HG03045 (cell line): ENCODE measurements at regions not wholly inside any gene's neighbourhood (a gene's known extent, or its start where the extent isn't known, plus 50 kb on each side); places are given as distances from the start of the nearest gene placed in this dataset.
A peak's percentile ranks its signal among the peaks of the same experiment; 100 is the strongest.
"Not testable (repeated sequence)": the region's sequence is repeated elsewhere in the genome, so short reads cannot be mapped to it uniquely, and the experiment has no call there.

Experiments
- ATAC-seq: cut with Tn5 transposase; IDR thresholded peaks from one replicate; pipeline ENCODE4 v1.9.1; 2021; ENCODE audit warnings: mild to moderate bottlenecking, moderate library complexity; ENCODE audit not compliant: unreplicated experiment

DNA sequence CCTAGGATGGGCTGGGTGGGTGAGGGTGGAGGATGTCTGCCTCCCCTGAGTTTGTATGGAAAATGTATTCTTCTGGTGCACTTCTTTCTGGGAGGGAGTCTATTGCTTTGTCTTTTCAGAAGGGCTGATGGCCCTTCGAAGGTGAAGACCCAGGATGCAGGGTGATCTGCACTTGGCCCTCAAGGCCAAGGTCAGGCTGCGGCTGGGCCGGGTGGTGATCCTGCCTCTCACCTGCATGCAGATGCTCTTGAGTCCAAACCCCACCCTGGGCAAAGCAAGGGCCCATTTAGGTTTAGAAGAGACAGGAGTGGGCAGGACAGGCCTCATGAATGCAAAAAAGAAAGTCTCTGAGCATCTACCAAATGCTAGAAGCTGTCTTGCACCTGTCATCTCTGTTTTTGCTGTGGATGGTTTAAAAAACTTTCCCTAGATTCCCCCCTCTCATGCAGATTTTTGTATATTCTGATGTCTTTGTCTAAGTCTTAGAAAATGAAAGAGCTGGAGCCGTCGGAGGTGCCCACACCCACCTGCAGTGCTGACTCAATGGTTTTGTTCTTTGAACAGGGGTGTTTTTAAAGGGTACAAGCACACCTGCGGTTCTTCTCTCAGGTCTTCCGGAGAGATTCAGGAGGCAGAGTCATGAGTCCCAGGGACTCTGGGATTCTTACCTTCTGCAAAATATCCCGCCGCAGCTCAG is 186.4 kb downstream of the ADRA2C start:
- not testable (repeated sequence) for ATAC-seq

DNA sequence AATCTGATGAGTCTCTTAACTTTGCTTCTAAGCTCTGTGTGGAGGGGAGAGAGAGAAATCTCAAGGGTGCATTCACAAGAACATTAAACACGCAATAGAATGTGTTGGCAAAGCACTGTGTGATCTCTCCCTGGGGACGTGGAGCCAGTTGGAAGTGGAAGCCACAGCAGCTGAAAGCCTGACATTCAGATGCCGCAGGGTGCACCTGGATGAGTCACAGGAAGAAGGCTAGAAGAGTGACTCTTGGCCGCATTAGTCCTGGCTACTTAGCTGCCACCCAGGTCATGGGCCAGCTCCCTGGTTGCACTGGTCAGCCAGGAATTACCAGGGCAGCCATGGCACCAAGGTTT is 186.9 kb downstream of the ADRA2C start:
- ATAC-seq = not testable (repeated sequence)

DNA sequence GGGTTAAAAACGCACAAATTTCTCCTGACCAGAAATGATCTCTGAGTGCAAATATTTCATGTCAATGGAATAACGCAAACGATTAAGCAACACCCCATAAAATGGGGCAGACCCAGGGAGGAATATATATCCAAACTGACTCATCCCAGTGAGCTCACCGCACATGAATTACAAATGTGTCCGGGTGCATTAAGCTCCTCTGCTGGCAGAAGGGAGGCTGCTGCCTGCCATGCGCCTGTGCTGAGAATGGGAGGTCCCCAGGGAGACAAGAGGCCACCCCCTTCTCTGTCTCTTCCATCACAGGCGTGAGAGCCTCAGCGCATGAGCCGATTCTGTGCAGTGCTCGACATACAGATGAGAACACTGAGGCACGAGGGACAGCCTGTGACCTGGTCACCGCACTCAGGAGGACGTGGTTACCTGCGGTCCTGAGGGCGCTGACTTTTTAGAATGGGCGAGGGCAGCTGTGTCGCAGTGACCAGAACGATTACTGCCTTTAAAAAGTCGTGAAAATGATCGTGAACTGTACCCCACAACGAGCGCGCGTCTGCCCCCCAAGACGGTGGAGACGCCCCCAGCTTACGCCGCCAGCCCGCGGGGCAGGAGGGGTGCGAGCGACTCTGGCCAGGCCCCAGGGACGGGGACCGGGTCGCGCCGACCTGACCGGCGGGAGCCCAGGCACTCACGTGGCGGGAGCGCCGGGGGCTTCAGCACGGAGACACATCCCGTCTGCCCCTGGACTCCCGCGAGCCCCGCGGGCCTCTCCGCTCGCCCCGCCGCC is 188.5 kb downstream of the ADRA2C start:
- ATAC-seq = peak; percentile 9

DNA sequence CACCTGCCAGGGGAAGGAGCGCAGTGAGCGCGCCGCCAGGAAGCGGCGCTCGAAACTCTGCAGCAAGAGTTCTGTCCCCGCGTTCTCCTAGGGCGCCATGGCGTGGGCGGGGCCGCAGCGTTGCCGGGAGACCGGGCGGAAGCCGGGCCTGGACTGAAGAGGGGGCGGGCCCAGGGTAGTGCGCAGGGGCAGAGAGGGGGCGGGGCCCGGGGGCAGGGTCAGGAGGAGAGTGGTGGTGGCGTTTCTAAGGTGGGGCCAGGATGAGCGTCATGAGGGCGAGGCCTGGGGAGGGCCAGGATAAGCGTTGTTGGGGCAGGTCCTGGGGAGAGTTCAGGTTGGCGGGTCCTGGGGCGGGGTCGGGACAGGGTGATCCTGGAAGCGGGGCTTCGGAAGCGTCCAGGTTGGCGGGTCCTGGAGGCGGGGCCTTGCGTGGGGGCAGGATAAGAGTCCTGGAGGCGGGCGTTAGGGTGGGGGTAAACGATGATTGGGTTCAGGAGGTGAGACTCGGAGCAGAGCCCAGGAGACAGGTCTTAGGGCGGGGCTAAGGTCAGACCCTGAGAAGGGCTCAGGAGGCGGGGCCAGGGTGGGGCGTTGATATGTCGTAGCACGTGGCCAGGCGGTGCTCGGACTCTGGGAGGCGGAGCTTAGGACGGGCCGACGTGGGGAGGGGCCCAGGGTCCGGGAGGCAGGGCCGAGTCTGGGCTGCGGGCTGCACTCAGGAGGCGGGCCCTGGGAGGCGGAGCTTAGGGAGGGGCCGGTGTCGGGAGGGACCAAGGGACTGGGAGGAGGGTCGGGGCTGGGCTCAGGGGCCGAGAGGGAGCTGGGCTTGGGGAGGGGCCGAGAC is 189.4 kb downstream of the ADRA2C start:
- ATAC-seq = peak; percentile 100

GRCh38 chr4:3956165-3956867 is 190.1 kb downstream of the ADRA2C start:
- not testable (repeated sequence) for ATAC-seq

DNA sequence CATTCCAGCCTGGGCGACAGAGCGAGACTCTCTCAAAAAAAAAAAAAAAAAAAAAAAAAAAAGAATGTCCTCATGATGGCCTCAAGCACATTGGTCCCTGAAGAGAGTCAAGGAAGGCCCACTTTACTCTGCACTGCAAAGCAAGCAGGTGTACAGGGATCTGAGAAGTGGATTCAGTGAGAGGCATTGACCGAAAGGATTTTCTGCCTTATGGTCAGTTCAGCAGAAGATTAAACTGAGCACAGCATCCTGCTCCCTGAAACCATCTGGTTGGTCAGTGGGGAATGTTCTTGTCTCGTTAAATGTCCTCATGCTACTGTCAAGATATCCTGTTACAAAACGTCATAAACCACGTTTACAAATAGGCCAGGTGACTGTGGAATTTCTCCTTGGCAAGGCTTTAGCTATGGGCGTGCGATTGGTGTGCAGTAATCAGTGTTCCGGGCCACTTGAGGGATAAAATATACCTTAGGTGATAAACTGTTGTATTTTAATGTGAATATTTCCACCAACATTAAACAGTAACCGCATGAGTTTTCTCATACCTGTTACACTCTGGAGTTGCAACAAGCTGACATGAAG is 195.0 kb downstream of the ADRA2C start:
- ATAC-seq = not testable (repeated sequence)

DNA sequence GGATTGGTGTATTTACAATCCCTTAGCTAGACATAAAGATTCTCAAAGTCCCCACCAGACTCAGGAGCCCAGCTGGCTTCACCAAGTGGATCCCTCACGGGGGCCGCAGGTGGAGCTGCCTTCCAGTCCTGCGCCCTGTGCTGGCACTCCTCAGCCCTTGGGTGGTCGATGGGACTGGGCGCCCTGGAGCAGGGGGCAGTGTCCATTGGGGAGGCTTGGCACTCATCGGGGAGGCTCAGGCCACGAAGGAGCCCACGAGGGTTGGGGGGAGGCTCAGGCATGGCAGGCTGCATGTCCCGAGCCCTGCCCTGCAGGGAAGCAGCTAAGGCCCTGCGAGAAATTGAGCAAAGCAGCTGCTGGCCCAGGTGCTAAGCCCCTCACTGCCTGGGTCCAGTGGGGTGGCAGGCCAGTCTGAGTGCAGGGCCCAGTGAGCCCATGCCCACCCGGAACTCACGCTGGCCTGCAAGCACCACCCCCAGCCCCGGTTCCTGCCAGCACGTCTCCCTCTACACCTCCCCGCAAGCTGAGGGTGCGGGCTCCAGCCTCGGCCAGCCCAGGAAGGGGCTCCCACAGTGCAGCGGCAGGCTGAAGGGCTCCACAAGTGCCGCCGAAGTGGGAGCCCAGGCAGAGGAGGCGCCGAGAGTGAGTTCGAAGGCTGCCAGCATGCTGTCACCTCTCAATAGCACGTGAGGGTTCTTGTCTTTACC is 198.5 kb downstream of the ADRA2C start:
- ATAC-seq = not testable (repeated sequence)

DNA sequence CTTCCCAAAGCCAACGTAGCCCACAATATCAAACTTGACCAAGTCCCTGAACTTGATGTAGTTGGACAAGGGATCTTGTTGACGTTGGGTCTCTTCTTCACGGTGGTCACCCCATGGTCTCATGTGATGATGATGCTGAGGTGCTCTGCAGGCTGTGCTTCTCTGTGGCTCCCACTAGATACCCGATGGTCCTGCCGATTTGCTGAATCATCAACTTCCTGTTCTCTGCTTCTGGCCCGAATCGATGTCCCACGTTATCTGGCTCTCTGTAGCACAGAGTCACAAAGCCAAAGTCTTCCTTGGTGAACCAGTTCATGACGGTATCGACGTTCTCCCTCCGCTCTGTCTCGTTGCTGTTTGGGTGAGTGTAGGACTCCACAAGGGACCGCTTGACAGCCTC is 201.0 kb downstream of the ADRA2C start:
- not testable (repeated sequence) for ATAC-seq

DNA sequence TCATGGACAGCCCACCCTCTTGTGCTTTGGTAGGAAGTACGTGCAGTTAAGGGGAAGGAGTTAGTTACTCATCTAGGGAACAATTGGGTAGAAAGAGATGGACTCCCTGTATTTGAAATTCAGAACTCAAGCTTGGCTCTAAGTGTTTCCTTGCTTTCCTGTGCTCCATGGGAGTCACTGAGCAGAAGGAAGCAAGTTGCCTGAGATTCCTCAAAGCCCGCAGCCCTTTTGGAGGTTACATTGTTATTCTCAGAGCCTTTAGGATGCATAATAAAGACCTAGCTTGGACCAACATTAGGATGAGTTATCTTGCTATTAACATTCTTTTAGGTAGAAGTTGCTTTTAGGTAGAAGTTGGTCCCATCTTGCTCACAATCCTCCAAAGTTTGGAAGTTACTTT is 206.4 kb downstream of the ADRA2C start:
- ATAC-seq = not testable (repeated sequence)

DNA sequence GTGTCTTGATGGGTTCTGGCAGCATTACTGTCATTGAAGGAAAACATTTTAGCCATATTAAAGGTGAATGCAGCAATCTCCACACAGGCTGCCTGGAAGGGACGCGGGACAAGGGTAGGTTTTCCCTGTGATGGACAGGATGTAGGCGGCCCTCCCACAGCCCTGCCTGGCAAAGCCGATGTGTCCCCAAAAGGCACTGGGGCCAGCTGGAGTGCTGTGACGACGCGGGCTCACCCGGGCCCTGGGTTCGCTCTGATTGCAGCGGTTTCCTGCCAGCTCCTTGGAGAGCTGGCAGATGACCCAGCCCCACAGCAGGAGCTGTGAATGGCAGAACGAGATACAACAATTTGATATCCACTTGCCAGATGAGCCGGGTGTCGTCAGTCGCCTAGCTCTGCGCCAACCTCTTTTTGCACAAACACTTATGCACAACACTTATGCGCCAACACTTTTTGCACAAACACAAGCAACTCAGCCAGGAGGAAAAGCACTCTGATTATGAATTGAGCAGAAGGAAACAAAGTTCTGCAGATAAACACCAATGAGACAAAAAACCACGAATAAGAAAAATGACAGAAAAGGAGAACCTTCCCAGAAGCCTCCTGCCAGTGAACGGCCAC is 207.5 kb downstream of the ADRA2C start:
- not testable (repeated sequence) for ATAC-seq

- not testable (repeated sequence) for ATAC-seq
Measured at GRCh38 chr4:3983518-3984125, 217.4 kb downstream of the ADRA2C start.

DNA sequence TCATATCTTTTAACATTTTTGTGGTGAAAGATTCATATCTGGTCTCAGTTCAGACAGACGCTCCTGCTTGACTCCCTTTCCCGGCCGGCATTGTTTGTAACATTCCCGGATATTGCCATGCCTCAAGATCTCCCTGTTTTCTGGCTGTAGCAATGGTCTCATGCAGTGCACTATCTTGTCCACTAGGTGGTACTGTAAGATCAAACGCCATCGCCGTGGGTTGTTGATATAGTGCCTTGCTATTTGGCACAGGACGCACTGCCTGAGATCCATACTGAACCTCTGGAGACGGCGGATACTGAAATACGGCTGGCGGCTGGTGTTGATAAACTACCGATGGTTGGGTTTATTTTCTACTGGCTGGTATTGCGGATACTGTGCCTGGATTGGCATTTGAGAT is 218.6 kb downstream of the ADRA2C start:
- not testable (repeated sequence) for ATAC-seq

GRCh38 chr4:3986412-3986811 is 220.2 kb downstream of the ADRA2C start:
- not testable (repeated sequence) for ATAC-seq

- ATAC-seq = not testable (repeated sequence)
Measured at GRCh38 chr4:3997386-3997785, 229.3 kb downstream of the OTOP1 start.

- ATAC-seq = not testable (repeated sequence)
Measured at GRCh38 chr4:4004036-4004435, 222.7 kb downstream of the OTOP1 start.

GRCh38 chr4:4004702-4005101 is 222.0 kb downstream of the OTOP1 start:
- not testable (repeated sequence) for ATAC-seq

DNA sequence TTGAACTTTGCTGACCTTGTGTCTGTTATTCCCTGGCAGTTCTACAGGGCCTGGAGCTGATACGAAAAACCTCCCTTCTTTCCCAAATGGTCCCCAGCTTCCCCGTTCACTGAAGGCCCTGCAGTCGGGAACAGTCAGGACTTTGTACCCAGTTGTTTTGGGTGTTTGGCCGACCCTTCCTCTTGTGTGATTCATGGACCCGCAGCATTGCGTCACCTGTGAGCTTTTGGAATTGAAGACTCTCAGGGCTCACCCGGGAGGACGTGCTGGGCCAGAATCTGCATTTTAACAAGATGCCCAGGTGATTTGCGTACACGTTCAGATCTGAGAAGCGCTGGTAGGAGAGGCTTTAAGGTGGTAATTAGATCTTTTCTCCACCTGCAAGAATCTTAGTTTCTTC is 220.4 kb downstream of the OTOP1 start:
- not testable (repeated sequence) for ATAC-seq

DNA sequence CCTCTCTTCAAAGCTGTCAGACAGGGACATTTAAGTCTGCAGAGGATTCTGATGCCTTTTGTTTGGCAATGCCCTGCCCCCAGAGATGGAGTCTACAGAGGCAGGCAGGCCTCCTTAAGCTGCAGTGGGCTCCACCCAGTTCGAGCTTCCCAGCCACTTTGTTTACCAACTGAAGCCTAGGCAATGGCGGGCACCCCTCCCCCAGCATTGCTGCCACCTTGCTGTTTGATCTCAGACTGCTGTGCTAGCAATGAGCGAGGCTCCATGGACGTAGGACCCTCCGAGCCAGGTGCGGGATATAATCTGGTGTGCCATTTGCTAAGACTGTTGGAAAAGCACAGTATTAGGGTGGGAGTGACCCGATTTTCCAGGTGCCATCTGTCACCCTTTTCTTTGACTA is 207.7 kb downstream of the OTOP1 start:
- not testable (repeated sequence) for ATAC-seq

DNA sequence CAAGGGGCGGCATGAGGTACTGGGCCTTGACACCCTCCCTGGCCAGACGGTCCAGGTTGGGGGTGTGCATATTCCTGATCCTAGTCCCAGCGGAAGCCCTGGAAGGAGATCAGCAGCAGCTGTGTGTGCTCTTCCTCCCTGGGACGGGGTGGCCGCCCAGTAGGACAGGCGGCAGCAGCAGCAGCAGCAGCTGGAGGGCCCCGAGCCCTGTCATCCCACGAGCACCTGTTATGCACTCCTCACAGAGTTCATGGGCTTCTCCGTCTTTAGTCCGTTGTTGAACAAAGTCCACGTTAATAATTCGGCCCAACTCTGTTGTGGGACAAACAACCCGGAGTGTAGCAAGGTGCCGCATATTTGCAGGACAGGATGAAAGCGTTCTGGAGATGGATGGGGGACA is 205.6 kb downstream of the OTOP1 start:
- ATAC-seq = not testable (repeated sequence)
